HepG2 (cell line): ENCODE measurements at regions not wholly inside any gene's neighbourhood (a gene's known extent, or its start where the extent isn't known, plus 50 kb on each side); places are given as distances from the start of the nearest gene placed in this dataset.

Experiments used
- ATAC-seq: fragments of 200-7000 bp; cut with Tn5 transposase; 3 replicates; pipeline ENCODE4 v1.9.1; 2020; ENCODE audit warnings: mild to moderate bottlenecking, moderate library complexity
- BruUV-seq: library from RNA; stranded (reverse); fragments of 400-500 nt; replicated peaks from 2 replicates; lab custom pipeline; 2021; lab: Mats Ljungman, UMichigan
- CTCF ChIA-PET: fragments of 300-600 bp; formaldehyde crosslinking; extraction: SDS; loops from one replicate; lab custom pipeline; 2021; ENCODE audit warnings: low total read pairs, inconsistent platforms, low intra/inter-chr PET ratio; lab: Yijun Ruan, JAX
- POLR2A ChIA-PET: fragments of 350-600 bp; sonication (Branson Sonifier 250); formaldehyde crosslinking; loops from one replicate; lab custom pipeline; 2020; ENCODE audit warnings: antibody characterized with exemption, inconsistent platforms; lab: Yijun Ruan, JAX
- DNase-seq: peaks from one replicate; pipeline ENCODE4 v3.0.0-alpha.2; 2015; ENCODE audit warnings: low spot score
- FAIRE-seq: peaks from 3 replicates; lab custom pipeline; 2011; peaks lifted over from hg19 to GRCh38; lab: Jason Lieb, UNC
- H2AFZ ChIP-seq: one replicate; pipeline ENCODE4 v1.6.1; 2011; ENCODE audit warnings: low read length, inconsistent platforms
- H3K27ac ChIP-seq: fragments of 300-600 bp; 3 replicates; pipeline ENCODE4 v1.8.0; 2011; ENCODE audit warnings: mixed run types, mild to moderate bottlenecking, mixed read lengths, low read length, inconsistent platforms; ENCODE audit not compliant: insufficient read depth; ENCODE audit errors: extremely low read length
- H3K27me3 ChIP-seq, 2 experiments: fragments of 200-600 bp in 1 of 2; 2 replicates in 1 of 2; 3 replicates in 1 of 2; pipeline versions ENCODE4 v1.6.0 to v1.8.0; 2011; ENCODE audit warnings: low read length in 2 of 2, mild to moderate bottlenecking in 2 of 2, moderate library complexity in 2 of 2, inconsistent platforms in 1 of 2; ENCODE audit not compliant: insufficient read depth in 2 of 2, control insufficient read depth in 1 of 2
- H3K36me3 ChIP-seq, 2 experiments: fragments of 200-600 bp in 1 of 2; replicated peaks in 1 of 2; 2 replicates in 1 of 2; 3 replicates in 1 of 2; pipeline versions ENCODE4 v1.5.1 to v1.8.0; 2011; ENCODE audit warnings: low read length in 2 of 2, inconsistent platforms in 1 of 2; ENCODE audit not compliant: insufficient read depth in 2 of 2, control insufficient read depth in 1 of 2
- H3K4me1 ChIP-seq: 2 replicates; pipeline ENCODE4 v1.5.1; 2012; ENCODE audit warnings: low read length, inconsistent platforms; ENCODE audit not compliant: insufficient read depth
- H3K4me2 ChIP-seq: 2 replicates; pipeline ENCODE4 v1.6.0; 2011; ENCODE audit warnings: low read depth, low read length, inconsistent platforms
- H3K4me3 ChIP-seq, 3 experiments: fragments of 200-600 bp in 1 of 3; sonication (generic), shearing (Covaris generic) in 1 of 3; replicated peaks in 1 of 3; 2 replicates each; pipeline ENCODE4 v1.5.1; 2011 to 2016; ENCODE audit warnings: low read length in 3 of 3, inconsistent platforms in 2 of 3, low read depth in 2 of 3, mild to moderate bottlenecking in 2 of 3, control low read depth in 1 of 3, mixed read lengths in 1 of 3; ENCODE audit not compliant: insufficient read depth in 1 of 3
- H3K79me2 ChIP-seq: one replicate; pipeline ENCODE4 v1.6.1; 2011; ENCODE audit warnings: low read length, inconsistent platforms; ENCODE audit not compliant: insufficient read depth
- H3K9ac ChIP-seq: 2 replicates; pipeline ENCODE4 v1.6.0; 2011; ENCODE audit warnings: mild to moderate bottlenecking, low read depth, low read length, inconsistent platforms; ENCODE audit not compliant: insufficient read depth
- H3K9me3 ChIP-seq: 2 replicates; pipeline ENCODE4 v1.5.1; 2012; ENCODE audit warnings: mild to moderate bottlenecking, low read length
- H4K20me1 ChIP-seq: 2 replicates; pipeline ENCODE4 v1.6.0; 2011; ENCODE audit warnings: inconsistent platforms, mild to moderate bottlenecking, low read length, moderate library complexity; ENCODE audit not compliant: insufficient read depth
- DPF2 ChIP-seq: sonication (generic); formaldehyde crosslinking; IDR thresholded peaks from 2 replicates; pipeline ENCODE4 v1.4.0; 2020; ENCODE audit warnings: mild to moderate bottlenecking, low read depth, missing genetic modification reagents, borderline replicate concordance
- EED ChIP-seq: sonication (generic); formaldehyde crosslinking; IDR thresholded peaks from 2 replicates; pipeline ENCODE4 v1.5.0; 2020; ENCODE audit warnings: mild to moderate bottlenecking, missing genetic modification reagents
- PRMT3 ChIP-seq: sonication (generic); formaldehyde crosslinking; IDR thresholded peaks from 2 replicates; pipeline ENCODE4 v1.8.1; 2022; ENCODE audit warnings: low read depth, mild to moderate bottlenecking, moderate library complexity, missing genetic modification reagents, borderline replicate concordance
- TCF12 ChIP-seq, 2 experiments: fragments of 450-650 bp in 1 of 2; sonication (generic) in 1 of 2; formaldehyde crosslinking in 1 of 2; IDR thresholded peaks; 2 replicates each; pipeline versions ENCODE4 v1.6.1 to v1.8.0; 2017 to 2022; ENCODE audit warnings: antibody characterized with exemption in 1 of 2, mild to moderate bottlenecking in 1 of 2, missing genetic modification reagents in 1 of 2, moderate library complexity in 1 of 2
- ZFY ChIP-seq: sonication (generic); formaldehyde crosslinking; IDR thresholded peaks from 2 replicates; pipeline ENCODE4 v1.4.0; 2020; ENCODE audit warnings: missing genetic modification reagents
- ZNF143 ChIP-seq: sonication (generic); formaldehyde crosslinking; IDR thresholded peaks from 2 replicates; pipeline ENCODE4 v1.4.0; 2020; ENCODE audit warnings: missing genetic modification reagents
- ZNF468 ChIP-seq: sonication (generic); formaldehyde crosslinking; IDR thresholded peaks from 2 replicates; pipeline ENCODE4 v1.8.0; 2022; ENCODE audit warnings: mild to moderate bottlenecking, moderate library complexity, missing genetic modification reagents
- in situ Hi-C: cut with HindIII; loops from 2 replicates; pipeline ENCODE4 v1.10.0; 2017; ENCODE audit warnings: low pct_unique_long_range_greater_than_20kb; ENCODE audit not compliant: extremely low pct_ligation_motif_present
- intact Hi-C: fragments of 100-400 bp; cut with micrococcal nuclease; formaldehyde crosslinking; loops from one replicate; pipeline ENCODE4 v1.10.0; 2022; ENCODE audit not compliant: unreplicated experiment
- TF ChIP-seq, protein P1 (sequence below): sonication (generic); formaldehyde crosslinking; IDR thresholded peaks from 2 replicates; pipeline ENCODE4 v1.4.0; 2020; ENCODE audit warnings: mild to moderate bottlenecking, low read depth, missing genetic modification reagents
- TF ChIP-seq, protein P2 (sequence below), 2 experiments: sonication (generic) in 1 of 2; formaldehyde crosslinking in 1 of 2; IDR thresholded peaks; 2 replicates each; pipeline versions ENCODE4 v1.6.1 to v1.9.0; 2014 to 2022; ENCODE audit warnings: antibody characterized with exemption in 1 of 2, borderline replicate concordance in 1 of 2, inconsistent platforms in 1 of 2, low read depth in 1 of 2, missing genetic modification reagents in 1 of 2

DNA sequence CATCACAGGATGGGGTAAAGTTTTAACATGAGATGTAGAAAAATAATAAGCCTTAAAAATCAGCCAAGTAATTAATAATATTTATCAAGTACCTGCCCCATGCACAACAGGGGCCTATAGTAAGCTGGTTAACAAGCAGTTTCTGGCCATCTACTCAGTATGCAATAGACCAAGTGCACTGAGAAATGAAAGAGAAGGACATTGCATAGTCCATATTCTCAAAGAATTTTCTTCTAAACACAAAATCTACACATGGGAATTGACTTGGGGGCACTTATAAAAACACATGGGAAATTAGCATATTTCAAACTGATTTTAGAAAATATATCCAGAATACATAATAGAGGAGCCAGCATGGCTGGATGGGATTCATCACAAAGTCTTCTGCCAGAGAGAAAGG, 109.5 kb downstream of the DIO2 start:
- ATAC-seq: no peak
- H3K9me3 ChIP-seq: peaks cover 22% of the 10 kb centered on the region
- no peak overlapping the region for H2AFZ ChIP-seq
- H3K36me3 ChIP-seq: no peaks in the 10 kb centered on the region
- no peak overlapping the region for H3K9ac ChIP-seq
- no peak overlapping the region for H3K27ac ChIP-seq
- no peaks in the 10 kb centered on the region for H4K20me1 ChIP-seq
- TF ChIP-seq, protein P1, sequence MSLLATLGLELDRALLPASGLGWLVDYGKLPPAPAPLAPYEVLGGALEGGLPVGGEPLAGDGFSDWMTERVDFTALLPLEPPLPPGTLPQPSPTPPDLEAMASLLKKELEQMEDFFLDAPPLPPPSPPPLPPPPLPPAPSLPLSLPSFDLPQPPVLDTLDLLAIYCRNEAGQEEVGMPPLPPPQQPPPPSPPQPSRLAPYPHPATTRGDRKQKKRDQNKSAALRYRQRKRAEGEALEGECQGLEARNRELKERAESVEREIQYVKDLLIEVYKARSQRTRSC (CRISPR knock-in tag): no peak
- TF ChIP-seq ZFY (CRISPR knock-in tag) (no peak), ZNF143 (CRISPR knock-in tag) (no peak), TCF12 (IDR thresholded peaks at IDR 0.05) (no peak), TCF12 (CRISPR knock-in tag; IDR thresholded peaks at IDR 0.05) (no peak), ZNF468 (CRISPR knock-in tag) (no peak), PRMT3 (CRISPR knock-in tag) (no peak), DPF2 (CRISPR knock-in tag) (no peak), EED (CRISPR knock-in tag) (no peak)
- TF ChIP-seq, protein P2, sequence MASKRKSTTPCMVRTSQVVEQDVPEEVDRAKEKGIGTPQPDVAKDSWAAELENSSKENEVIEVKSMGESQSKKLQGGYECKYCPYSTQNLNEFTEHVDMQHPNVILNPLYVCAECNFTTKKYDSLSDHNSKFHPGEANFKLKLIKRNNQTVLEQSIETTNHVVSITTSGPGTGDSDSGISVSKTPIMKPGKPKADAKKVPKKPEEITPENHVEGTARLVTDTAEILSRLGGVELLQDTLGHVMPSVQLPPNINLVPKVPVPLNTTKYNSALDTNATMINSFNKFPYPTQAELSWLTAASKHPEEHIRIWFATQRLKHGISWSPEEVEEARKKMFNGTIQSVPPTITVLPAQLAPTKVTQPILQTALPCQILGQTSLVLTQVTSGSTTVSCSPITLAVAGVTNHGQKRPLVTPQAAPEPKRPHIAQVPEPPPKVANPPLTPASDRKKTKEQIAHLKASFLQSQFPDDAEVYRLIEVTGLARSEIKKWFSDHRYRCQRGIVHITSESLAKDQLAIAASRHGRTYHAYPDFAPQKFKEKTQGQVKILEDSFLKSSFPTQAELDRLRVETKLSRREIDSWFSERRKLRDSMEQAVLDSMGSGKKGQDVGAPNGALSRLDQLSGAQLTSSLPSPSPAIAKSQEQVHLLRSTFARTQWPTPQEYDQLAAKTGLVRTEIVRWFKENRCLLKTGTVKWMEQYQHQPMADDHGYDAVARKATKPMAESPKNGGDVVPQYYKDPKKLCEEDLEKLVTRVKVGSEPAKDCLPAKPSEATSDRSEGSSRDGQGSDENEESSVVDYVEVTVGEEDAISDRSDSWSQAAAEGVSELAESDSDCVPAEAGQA (IDR thresholded peaks at IDR 0.05; ENCODE audit: low read depth): no peak
- TF ChIP-seq, protein P2 (CRISPR knock-in tag; IDR thresholded peaks at IDR 0.05; ENCODE audit: borderline replicate concordance): no peak
- DNase-seq: no peak
- BruUV-seq: no TSS peak
- no peak overlapping the region for H3K4me3 ChIP-seq
- no peaks in the 10 kb centered on the region for H3K27me3 ChIP-seq
- intact Hi-C loops: no loop called here
- CTCF ChIA-PET: no interaction called here
- no peak for FAIRE-seq
- POLR2A ChIA-PET: no interaction called here
- H3K4me1 ChIP-seq: no peaks in the 10 kb centered on the region
- in situ Hi-C loops: no loop called here
- H3K79me2 ChIP-seq: no peaks in the 10 kb centered on the region
- no peak overlapping the region for H3K4me2 ChIP-seq
